ENCODE measurements at regions not wholly inside any gene's neighbourhood (a gene's known extent, or its start where the extent isn't known, plus 50 kb on each side); places are given as distances from the start of the nearest gene placed in this dataset.
"Not testable (repeated sequence)": the region's sequence is repeated elsewhere in the genome, so short reads cannot be mapped to it uniquely, and the experiment has no call there.

DNA sequence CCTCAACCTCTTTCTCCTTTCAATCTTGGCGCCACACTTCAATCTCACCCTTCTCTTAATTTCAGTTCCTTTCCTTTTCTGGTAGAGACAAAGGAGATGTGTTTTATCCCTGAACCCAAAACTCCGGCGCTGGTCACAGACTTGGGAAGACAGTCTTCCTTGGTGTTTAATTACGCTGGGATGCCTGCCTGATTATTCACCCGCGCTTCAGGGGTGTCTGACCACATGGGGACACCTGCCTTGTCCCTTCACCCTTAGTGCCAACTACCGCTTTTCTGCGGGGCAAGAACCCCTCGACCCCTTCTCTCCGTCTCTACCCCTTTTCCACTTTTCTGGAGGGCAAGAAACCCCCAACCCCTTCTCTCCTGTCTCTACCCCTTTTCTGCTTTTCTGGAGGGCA lies 261.1 kb downstream of the SMARCA2 start:
- no peak overlapping the region for H3K27ac ChIP-seq
- ATAC-seq (no peak), DNase-seq (no peak)
- no peaks in the 10 kb centered on the region for H3K4me1 ChIP-seq
- no peaks in the 10 kb centered on the region for H3K9me3 ChIP-seq
- no peaks in the 10 kb centered on the region for H3K36me3 ChIP-seq
- TF ChIP-seq, protein P1, sequence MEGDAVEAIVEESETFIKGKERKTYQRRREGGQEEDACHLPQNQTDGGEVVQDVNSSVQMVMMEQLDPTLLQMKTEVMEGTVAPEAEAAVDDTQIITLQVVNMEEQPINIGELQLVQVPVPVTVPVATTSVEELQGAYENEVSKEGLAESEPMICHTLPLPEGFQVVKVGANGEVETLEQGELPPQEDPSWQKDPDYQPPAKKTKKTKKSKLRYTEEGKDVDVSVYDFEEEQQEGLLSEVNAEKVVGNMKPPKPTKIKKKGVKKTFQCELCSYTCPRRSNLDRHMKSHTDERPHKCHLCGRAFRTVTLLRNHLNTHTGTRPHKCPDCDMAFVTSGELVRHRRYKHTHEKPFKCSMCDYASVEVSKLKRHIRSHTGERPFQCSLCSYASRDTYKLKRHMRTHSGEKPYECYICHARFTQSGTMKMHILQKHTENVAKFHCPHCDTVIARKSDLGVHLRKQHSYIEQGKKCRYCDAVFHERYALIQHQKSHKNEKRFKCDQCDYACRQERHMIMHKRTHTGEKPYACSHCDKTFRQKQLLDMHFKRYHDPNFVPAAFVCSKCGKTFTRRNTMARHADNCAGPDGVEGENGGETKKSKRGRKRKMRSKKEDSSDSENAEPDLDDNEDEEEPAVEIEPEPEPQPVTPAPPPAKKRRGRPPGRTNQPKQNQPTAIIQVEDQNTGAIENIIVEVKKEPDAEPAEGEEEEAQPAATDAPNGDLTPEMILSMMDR (IDR thresholded peaks at IDR 0.05): no peak
- no peak for TF ChIP-seq POLR2A (IDR thresholded peaks at IDR 0.05)
- WGBS (ENCODE audit: insufficient coverage, low coverage, low lambda C conversion rate, missing lambda C conversion rate): 69% methylated on average over 8 of the region's 10 CpGs
- no peaks in the 10 kb centered on the region for H3K27me3 ChIP-seq
- intact Hi-C loops (cut with DNase I): no loop called here
- H3K4me3 ChIP-seq: no peak overlapping the region

DNA sequence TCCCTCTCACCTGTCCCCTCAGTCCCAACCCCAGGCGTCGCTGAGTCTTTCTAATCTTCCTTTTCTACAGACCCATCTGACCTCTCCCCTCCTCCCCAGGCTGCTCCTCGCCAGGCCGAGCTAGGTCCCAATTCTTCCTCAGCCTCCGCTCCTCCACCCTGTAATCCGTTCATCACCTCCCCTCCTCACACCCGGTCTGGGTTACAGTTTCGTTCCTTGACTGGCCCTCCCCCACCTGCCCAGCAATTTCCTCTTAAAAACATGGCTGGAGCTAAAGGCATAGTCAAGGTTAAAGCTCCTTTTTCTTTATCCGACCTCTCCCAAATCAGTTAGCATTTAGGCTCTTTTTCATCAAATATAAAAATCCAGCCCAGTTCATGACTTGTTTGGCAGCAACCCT lies 262.0 kb downstream of the SMARCA2 start:
- H3K27ac ChIP-seq; DNase-seq; H3K36me3 ChIP-seq; H3K4me1 ChIP-seq; H3K27me3 ChIP-seq; intact Hi-C loops (cut with DNase I); H3K9me3 ChIP-seq; ATAC-seq; H3K4me3 ChIP-seq: not testable (repeated sequence)
- WGBS (ENCODE audit: insufficient coverage, low coverage, low lambda C conversion rate, missing lambda C conversion rate): 65% methylated on average over 9 of the region's 9 CpGs

DNA sequence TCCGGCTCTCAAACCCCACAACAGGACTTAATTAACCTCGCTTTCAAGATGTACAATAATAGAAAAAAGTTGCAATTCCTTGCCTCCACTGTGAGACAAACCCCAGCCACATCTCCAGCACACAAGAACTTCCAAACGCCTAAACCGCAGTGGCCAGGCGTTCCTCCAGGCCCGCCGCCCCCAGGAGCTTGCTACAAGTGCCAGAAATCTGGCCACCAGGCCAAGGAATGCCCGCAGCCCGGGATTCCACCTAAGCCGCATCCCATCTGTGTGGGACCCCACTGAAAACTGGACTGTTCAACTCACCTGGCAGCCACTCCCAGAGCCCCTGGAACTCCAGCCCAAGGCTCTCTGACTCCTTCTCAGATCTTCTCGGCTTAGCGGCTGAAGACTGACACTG lies 262.5 kb downstream of the SMARCA2 start:
- H3K27me3 ChIP-seq; ATAC-seq; intact Hi-C loops (cut with DNase I); H3K9me3 ChIP-seq; DNase-seq; H3K36me3 ChIP-seq; H3K4me1 ChIP-seq; H3K27ac ChIP-seq; H3K4me3 ChIP-seq: not testable (repeated sequence)
- 65% methylated on average over 3 of the region's 12 CpGs for WGBS (ENCODE audit: insufficient coverage, low coverage, low lambda C conversion rate, missing lambda C conversion rate)

DNA sequence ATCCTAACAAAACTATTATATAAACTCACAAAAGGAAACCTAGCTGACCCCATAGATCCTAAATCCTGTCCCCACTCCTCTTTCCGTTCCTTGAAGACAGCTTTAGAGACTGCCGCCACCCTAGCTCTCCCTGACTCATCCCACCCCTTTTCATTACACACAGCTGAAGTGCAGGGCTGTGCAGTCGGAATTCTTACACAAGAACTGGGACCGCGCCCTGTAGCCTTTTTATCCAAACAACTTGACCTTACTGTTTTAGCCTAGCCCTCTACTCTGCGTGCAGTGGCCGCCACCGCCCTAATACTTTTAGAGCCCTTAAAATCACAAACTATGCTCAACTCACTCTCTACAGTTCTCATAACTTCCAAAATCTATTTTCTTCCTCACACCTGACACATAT lies 264.0 kb downstream of the SMARCA2 start:
- H3K4me1 ChIP-seq; H3K9me3 ChIP-seq; DNase-seq; H3K36me3 ChIP-seq; H3K27me3 ChIP-seq; intact Hi-C loops (cut with DNase I); H3K27ac ChIP-seq; H3K4me3 ChIP-seq; ATAC-seq: not testable (repeated sequence)
- 90% methylated on average over 8 of the region's 8 CpGs for WGBS (ENCODE audit: insufficient coverage, low coverage, low lambda C conversion rate, missing lambda C conversion rate)

DNA sequence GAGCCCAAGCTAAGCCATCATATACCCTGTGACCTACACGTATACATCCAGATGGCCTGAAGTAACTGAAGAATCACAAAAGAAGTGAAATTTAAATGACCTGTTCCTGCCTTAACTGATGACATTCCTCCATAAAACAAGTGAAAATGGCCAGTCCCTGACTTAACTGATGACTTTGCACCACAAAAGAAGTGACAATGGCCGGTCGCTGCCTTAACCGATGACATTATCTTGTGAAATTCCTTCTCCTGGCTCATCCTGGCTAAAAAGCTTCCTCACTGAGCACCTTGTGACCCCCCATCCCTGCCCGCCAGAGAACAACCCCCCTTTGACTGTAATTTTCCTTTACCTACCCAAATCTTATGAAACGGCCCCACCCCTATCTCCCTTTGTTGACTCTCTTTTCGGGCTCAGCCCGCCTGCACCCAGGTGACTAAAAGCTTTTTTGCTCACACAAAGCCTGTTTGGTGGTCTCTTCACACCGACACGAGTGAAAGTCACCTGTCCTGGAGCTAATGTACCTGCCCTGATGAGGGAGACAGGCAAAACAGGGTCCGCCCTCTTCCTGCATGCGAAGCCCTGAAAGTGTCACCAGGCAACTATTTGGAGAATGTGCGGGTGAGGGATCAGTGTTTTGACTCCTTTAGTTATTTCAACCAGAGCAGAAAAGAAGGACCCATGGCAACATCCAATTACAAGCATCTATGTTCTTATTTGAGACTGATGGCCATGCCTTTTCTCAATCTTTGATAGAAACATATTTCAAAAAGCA lies 266.1 kb downstream of the SMARCA2 start:
- intact Hi-C loops (cut with DNase I): no loop called here
- ATAC-seq: no peak
- Histone ChIP-seq H3K36me3 (no peaks in the 10 kb centered on the region), H3K4me1 (no peaks in the 10 kb centered on the region), H3K27me3 (no peaks in the 10 kb centered on the region), H3K4me3 (no peak overlapping the region), H3K27ac (no peak overlapping the region), H3K9me3 (no peaks in the 10 kb centered on the region)
- no peak for DNase-seq
- 71% methylated on average over 12 of the region's 13 CpGs for WGBS (ENCODE audit: insufficient coverage, low coverage, low lambda C conversion rate, missing lambda C conversion rate)
- TF ChIP-seq POLR2A (IDR thresholded peaks at IDR 0.05): no peak
- TF ChIP-seq, protein P1 (IDR thresholded peaks at IDR 0.05): no peak

DNA sequence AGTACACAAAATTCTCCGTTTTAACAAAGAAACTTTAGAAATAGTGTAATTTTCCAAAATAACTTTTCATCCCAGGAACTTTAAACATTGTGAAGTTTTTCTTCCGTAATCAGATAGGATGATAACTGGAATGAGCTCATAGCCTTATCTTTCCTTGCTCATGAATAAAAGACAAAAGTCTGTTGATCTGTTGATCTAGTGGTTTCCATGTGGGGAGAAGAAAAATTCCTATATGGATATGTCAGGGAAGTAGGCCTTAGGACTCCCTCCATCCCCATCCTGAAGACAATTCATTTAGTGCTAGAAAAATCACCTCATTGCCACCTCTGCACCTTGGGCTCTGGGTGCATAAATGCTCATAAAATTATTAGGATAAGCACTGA lies 266.6 kb downstream of the SMARCA2 start:
- no peak for DNase-seq
- H3K27me3 ChIP-seq: no peaks in the 10 kb centered on the region
- no peaks in the 10 kb centered on the region for H3K36me3 ChIP-seq
- TF ChIP-seq, protein P1 (IDR thresholded peaks at IDR 0.05): no peak
- TF ChIP-seq POLR2A (IDR thresholded peaks at IDR 0.05): no peak
- WGBS (ENCODE audit: insufficient coverage, low coverage, low lambda C conversion rate, missing lambda C conversion rate): 72% methylated on average over 2 of the region's 2 CpGs
- no peak overlapping the region for H3K4me3 ChIP-seq
- H3K9me3 ChIP-seq: no peaks in the 10 kb centered on the region
- no peak for ATAC-seq
- peaks cover 0 to 1% (median 0%) of the 10 kb centered on the region in 4 donors for H3K4me1 ChIP-seq
- H3K27ac ChIP-seq: no peak overlapping the region
- intact Hi-C loops (cut with DNase I): no loop called here
